Esophagus muscularis mucosa (tissue), 4 donors: ENCODE measurements at regions not wholly inside any gene's neighbourhood (a gene's known extent, or its start where the extent isn't known, plus 50 kb on each side); places are given as distances from the start of the nearest gene placed in this dataset.

Experiments used
- DNase-seq: peaks from one replicate; pipeline ENCODE4 v3.0.0-alpha.2; 2017; ENCODE audit errors: extremely low spot score
- H3K27ac ChIP-seq, 4 donors: fragments of 200-600 bp; sonication (generic); replicated peaks in 1 of 4; 1 replicate in 3 of 4; 2 replicates in 1 of 4; pipeline ENCODE4 v1.5.1; 2016 to 2019; ENCODE audit warnings: mild to moderate bottlenecking in 1 of 4
- H3K27me3 ChIP-seq, 4 donors: fragments of 200-600 bp; sonication (generic); one replicate each; pipeline versions ENCODE4 v1.5.1 to v1.6.0; 2016 to 2019
- H3K36me3 ChIP-seq, 4 donors: fragments of 200-600 bp; sonication (generic); one replicate each; pipeline ENCODE4 v1.5.1; 2016 to 2019
- H3K4me1 ChIP-seq, 4 donors: fragments of 200-600 bp; sonication (generic); one replicate each; pipeline ENCODE4 v1.5.1; 2016 to 2019
- H3K4me3 ChIP-seq, 4 donors: fragments of 200-600 bp; sonication (generic); 1 replicate in 2 of 4; 2 replicates in 2 of 4; pipeline ENCODE4 v1.5.1; 2016 to 2019; ENCODE audit warnings: mild to moderate bottlenecking in 4 of 4, moderate library complexity in 1 of 4
- H3K9me3 ChIP-seq, 4 donors: fragments of 200-600 bp; sonication (generic); 1 replicate in 3 of 4; 2 replicates in 1 of 4; pipeline ENCODE4 v1.5.1; 2016 to 2019
- CTCF ChIP-seq, 3 experiments: fragments of 200-600 bp in 2 of 3; fragments of 450-650 bp in 1 of 3; sonication (generic) in 2 of 3; IDR thresholded peaks; one replicate each; pipeline ENCODE4 v1.5.1; 2017 to 2019; ENCODE audit warnings: antibody characterized with exemption in 3 of 3, mild to moderate bottlenecking in 2 of 3, moderate library complexity in 1 of 3
- EP300 ChIP-seq: sonication (generic); formaldehyde crosslinking; IDR thresholded peaks from one replicate; pipeline ENCODE4 v1.6.1; 2017; ENCODE audit warnings: antibody characterized with exemption
- POLR2A ChIP-seq: fragments of 450-650 bp; IDR thresholded peaks from one replicate; pipeline ENCODE4 v1.6.1; 2017; ENCODE audit warnings: antibody characterized with exemption, moderate library complexity, mild to moderate bottlenecking, low read depth
- POLR2AphosphoS5 ChIP-seq, 2 donors: sonication (generic); formaldehyde crosslinking; IDR thresholded peaks; one replicate each; pipeline ENCODE4 v1.6.1; 2017; ENCODE audit warnings: antibody characterized with exemption in 2 of 2
- WGBS: methylation state at CpG from one replicate; pipeline ENCODE4 v1.1.5; 2018; 5-methylcytosine and 5-hydroxymethylcytosine counted together
- intact Hi-C: fragments of 100-400 bp; cut with DNase I; formaldehyde crosslinking; loops from one replicate; pipeline ENCODE4 v1.15.1; 2023

- DNase-seq: peak; percentile 80
- H3K36me3 ChIP-seq: no peaks in the 10 kb centered on the region
- peaks cover 0 to 56% (median 0%) of the 10 kb centered on the region in 4 donors for H3K27me3 ChIP-seq
- intact Hi-C loops: no loop called here
- H3K27ac ChIP-seq: no peak overlapping the region
- peaks cover 0 to 6% (median 0%) of the 10 kb centered on the region in 4 donors for H3K9me3 ChIP-seq
- no peak overlapping the region for H3K4me3 ChIP-seq
- no peaks in the 10 kb centered on the region for H3K4me1 ChIP-seq
- TF ChIP-seq POLR2A (no peak), CTCF (IDR thresholded peaks at IDR 0.05) (no peak), EP300 (no peak), POLR2AphosphoS5 (IDR thresholded peaks at IDR 0.05) (no peak)
- WGBS: 83% methylated on average over 6 of the region's 6 CpGs
Measured at GRCh38 chr1:37152491-37152890, 118.2 kb upstream of the GRIK3 start.

GRCh38 chr1:37153116-37154100, 119.1 kb upstream of the GRIK3 start:
- intact Hi-C loops: no loop called here
- no peak for TF ChIP-seq POLR2A
- no peak for TF ChIP-seq CTCF (IDR thresholded peaks at IDR 0.05)
- TF ChIP-seq EP300: no peak
- TF ChIP-seq POLR2AphosphoS5 (IDR thresholded peaks at IDR 0.05): no peak

GRCh38 chr1:37156646-37157045, 122.3 kb upstream of the GRIK3 start:
- H3K4me3 ChIP-seq: no peak overlapping the region
- no peaks in the 10 kb centered on the region for H3K36me3 ChIP-seq
- no peak overlapping the region for H3K27ac ChIP-seq
- no peak for TF ChIP-seq POLR2AphosphoS5 (IDR thresholded peaks at IDR 0.05)
- no peak for TF ChIP-seq CTCF (IDR thresholded peaks at IDR 0.05)
- no peak for TF ChIP-seq POLR2A
- no peak for TF ChIP-seq EP300
- intact Hi-C loops: no loop called here
- peaks cover 0 to 52% (median 0%) of the 10 kb centered on the region in 4 donors for H3K27me3 ChIP-seq
- DNase-seq: peak; percentile 77
- peaks cover 0 to 10% (median under 1%) of the 10 kb centered on the region in 4 donors for H3K9me3 ChIP-seq
- 60% methylated on average over 9 of the region's 9 CpGs for WGBS
- H3K4me1 ChIP-seq: no peaks in the 10 kb centered on the region

More at GRCh38 chr1:37153116-37154100, 119.1 kb upstream of the GRIK3 start:
- peaks cover 0 to 53% (median 0%) of the 10 kb centered on the region in 4 donors for H3K27me3 ChIP-seq
- H3K9me3 ChIP-seq: peaks cover 0 to 6% (median 0%) of the 10 kb centered on the region in 4 donors
- 81% methylated on average over 2 of the region's 3 CpGs for WGBS
- H3K27ac ChIP-seq: no peak overlapping the region
- peak; percentile 83 for DNase-seq
- H3K4me3 ChIP-seq: no peak overlapping the region
- H3K4me1 ChIP-seq: no peaks in the 10 kb centered on the region
- H3K36me3 ChIP-seq: no peaks in the 10 kb centered on the region

- H3K4me1 ChIP-seq: no peaks in the 10 kb centered on the region
- no peak for TF ChIP-seq EP300
- no peak for TF ChIP-seq POLR2AphosphoS5 (IDR thresholded peaks at IDR 0.05)
- TF ChIP-seq POLR2A: no peak
- no peak for TF ChIP-seq CTCF (IDR thresholded peaks at IDR 0.05)
- H3K27ac ChIP-seq: no peak overlapping the region
- intact Hi-C loops: no loop called here
- WGBS: 59% methylated on average over 5 of the region's 5 CpGs
- peaks cover 0 to 13% (median 5%) of the 10 kb centered on the region in 4 donors for H3K9me3 ChIP-seq
- H3K36me3 ChIP-seq: no peaks in the 10 kb centered on the region
- H3K4me3 ChIP-seq: no peak overlapping the region
- peaks cover 0 to 48% (median 0%) of the 10 kb centered on the region in 4 donors for H3K27me3 ChIP-seq
- DNase-seq: peak; percentile 79
Measured at GRCh38 chr1:37157634-37158033, 123.3 kb upstream of the GRIK3 start.
